Activated gamma-delta T cell treated with anti-CD3 and anti-CD28 coated beads, Interleukin-2, amount 50 U/mL, for 16 hours (primary cell): ENCODE measurements at regions not wholly inside any gene's neighbourhood (a gene's known extent, or its start where the extent isn't known, plus 50 kb on each side); places are given as distances from the start of the nearest gene placed in this dataset.

Experiments used
- DNase-seq: peaks from one replicate; pipeline ENCODE4 v3.0.0-alpha.2; 2020; ENCODE audit warnings: low read depth

GRCh38 chr5:126166368-126166767 lies 256.8 kb upstream of the GRAMD2B start:
- DNase-seq = no peak

GRCh38 chr5:126168785-126169184 lies 254.4 kb upstream of the GRAMD2B start:
- DNase-seq = no peak

- DNase-seq = no peak
Measured at GRCh38 chr5:126171916-126172315, 251.3 kb upstream of the GRAMD2B start.

GRCh38 chr5:126172812-126173211 lies 250.4 kb upstream of the GRAMD2B start:
- no peak for DNase-seq

- no peak for DNase-seq
Measured at GRCh38 chr5:126178521-126178920, 244.7 kb upstream of the GRAMD2B start.

- DNase-seq = no peak
Measured at GRCh38 chr5:126182971-126183695, 240.1 kb upstream of the GRAMD2B start.

- DNase-seq = no peak
Measured at GRCh38 chr5:126184474-126184873, 238.7 kb upstream of the GRAMD2B start.

- no peak for DNase-seq
Measured at GRCh38 chr5:126186210-126186609, 237.0 kb upstream of the GRAMD2B start.

- DNase-seq = no peak
Measured at GRCh38 chr5:126188804-126189203, 234.4 kb upstream of the GRAMD2B start.

- no peak for DNase-seq
Measured at GRCh38 chr5:126189231-126189630, 234.0 kb upstream of the GRAMD2B start.

GRCh38 chr5:126189862-126190261 lies 233.3 kb upstream of the GRAMD2B start:
- no peak for DNase-seq

GRCh38 chr5:126192226-126192625 lies 231.0 kb upstream of the GRAMD2B start:
- no peak for DNase-seq

- no peak for DNase-seq
Measured at GRCh38 chr5:126195410-126196100, 227.7 kb upstream of the GRAMD2B start.

GRCh38 chr5:126198531-126198930 lies 224.7 kb upstream of the GRAMD2B start:
- DNase-seq = no peak

GRCh38 chr5:126199467-126199866 lies 223.7 kb upstream of the GRAMD2B start:
- DNase-seq = no peak

GRCh38 chr5:126208691-126209090 lies 214.5 kb upstream of the GRAMD2B start:
- no peak for DNase-seq

GRCh38 chr5:126210955-126211354 lies 212.3 kb upstream of the GRAMD2B start:
- DNase-seq = no peak

- DNase-seq = no peak
Measured at GRCh38 chr5:126219616-126220015, 203.6 kb upstream of the GRAMD2B start.

- no peak for DNase-seq
Measured at GRCh38 chr5:126220725-126221124, 202.5 kb upstream of the GRAMD2B start.

GRCh38 chr5:126228934-126229333 lies 194.3 kb upstream of the GRAMD2B start:
- DNase-seq = no peak

- DNase-seq = no peak
Measured at GRCh38 chr5:126233256-126233655, 190.0 kb upstream of the GRAMD2B start.

- DNase-seq = no peak
Measured at GRCh38 chr5:126234563-126235195, 188.5 kb upstream of the GRAMD2B start.

- no peak for DNase-seq
Measured at GRCh38 chr5:126235628-126236027, 187.6 kb upstream of the GRAMD2B start.
